ENCODE measurements at regions not wholly inside any gene's neighbourhood (a gene's known extent, or its start where the extent isn't known, plus 50 kb on each side); places are given as distances from the start of the nearest gene placed in this dataset.

DNA sequence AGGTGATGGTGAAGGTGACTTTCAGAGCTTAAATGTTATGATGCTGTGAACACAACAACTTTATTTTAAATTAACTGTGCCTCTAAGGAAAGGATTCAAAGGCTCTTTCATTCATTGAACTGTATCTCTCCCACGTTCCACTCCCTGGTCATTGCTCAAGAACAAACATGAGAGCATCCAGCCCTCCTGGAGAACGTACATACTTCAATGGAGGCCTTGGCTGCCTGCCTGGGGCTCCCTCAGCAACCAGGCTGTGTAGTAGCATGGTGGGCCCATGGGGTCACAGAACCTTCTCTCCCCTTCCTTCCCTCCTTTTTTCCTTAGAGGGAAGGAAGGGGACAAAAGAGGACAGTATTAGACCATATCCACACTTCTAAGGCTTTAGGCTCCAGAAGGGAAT lies 234.3 kb downstream of the CDC5L start:
- no peak for TF ChIP-seq EZH2phosphoT487 (IDR thresholded peaks at IDR 0.05; ENCODE audit: borderline replicate concordance, low read depth, low read length)
- TF ChIP-seq, protein P1, sequence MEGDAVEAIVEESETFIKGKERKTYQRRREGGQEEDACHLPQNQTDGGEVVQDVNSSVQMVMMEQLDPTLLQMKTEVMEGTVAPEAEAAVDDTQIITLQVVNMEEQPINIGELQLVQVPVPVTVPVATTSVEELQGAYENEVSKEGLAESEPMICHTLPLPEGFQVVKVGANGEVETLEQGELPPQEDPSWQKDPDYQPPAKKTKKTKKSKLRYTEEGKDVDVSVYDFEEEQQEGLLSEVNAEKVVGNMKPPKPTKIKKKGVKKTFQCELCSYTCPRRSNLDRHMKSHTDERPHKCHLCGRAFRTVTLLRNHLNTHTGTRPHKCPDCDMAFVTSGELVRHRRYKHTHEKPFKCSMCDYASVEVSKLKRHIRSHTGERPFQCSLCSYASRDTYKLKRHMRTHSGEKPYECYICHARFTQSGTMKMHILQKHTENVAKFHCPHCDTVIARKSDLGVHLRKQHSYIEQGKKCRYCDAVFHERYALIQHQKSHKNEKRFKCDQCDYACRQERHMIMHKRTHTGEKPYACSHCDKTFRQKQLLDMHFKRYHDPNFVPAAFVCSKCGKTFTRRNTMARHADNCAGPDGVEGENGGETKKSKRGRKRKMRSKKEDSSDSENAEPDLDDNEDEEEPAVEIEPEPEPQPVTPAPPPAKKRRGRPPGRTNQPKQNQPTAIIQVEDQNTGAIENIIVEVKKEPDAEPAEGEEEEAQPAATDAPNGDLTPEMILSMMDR (conservative IDR thresholded peaks at IDR 0.05; ENCODE audit: low read length): no peak
- no peaks in the 10 kb centered on the region for H3K79me2 ChIP-seq (ENCODE audit: insufficient read depth, low read depth, low read length)
- no TSS peak for BruUV-seq (replicated peaks)

DNA sequence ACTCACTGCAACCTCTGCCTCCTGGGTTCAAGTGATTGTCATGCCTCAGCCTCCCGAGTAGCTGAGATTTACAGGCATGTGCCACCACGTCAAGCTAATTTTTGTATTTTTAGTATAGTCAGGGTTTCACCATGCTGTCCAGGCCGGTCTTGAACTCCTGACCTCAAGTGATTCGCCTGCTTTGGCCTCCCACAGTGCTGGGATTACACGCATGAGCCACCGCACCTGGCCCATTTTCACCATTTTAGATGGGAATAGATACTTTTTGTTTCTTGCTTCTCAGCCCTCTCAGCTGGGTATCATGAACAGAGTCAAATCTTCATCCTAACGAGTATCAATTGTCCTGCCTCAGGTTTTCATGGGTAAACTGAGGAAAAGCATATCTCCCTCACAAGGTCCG lies 235.0 kb downstream of the CDC5L start:
- Histone ChIP-seq H3K27ac (ENCODE audit: low read depth, low read length, poor library complexity, severe bottlenecking) (no peak overlapping the region), H2AFZ (ENCODE audit: low read length) (no peak overlapping the region), H4K20me1 (ENCODE audit: insufficient read depth, low read length) (no peaks in the 10 kb centered on the region), H3K4me2 (ENCODE audit: low read length) (no peak overlapping the region), H3K9me3 (ENCODE audit: low read length) (no peaks in the 10 kb centered on the region), H3K36me3 (ENCODE audit: insufficient read depth, low read length) (no peaks in the 10 kb centered on the region), H3K79me2 (ENCODE audit: insufficient read depth, low read depth, low read length) (no peaks in the 10 kb centered on the region), H3K4me1 (ENCODE audit: insufficient read depth, low read length, poor library complexity, severe bottlenecking) (no peaks in the 10 kb centered on the region), H3K4me3 (ENCODE audit: low read depth, low read length, poor library complexity, severe bottlenecking) (no peak overlapping the region), H3K9me2 (ENCODE audit: insufficient read depth, low read length) (no peaks in the 10 kb centered on the region)
- BruUV-seq (replicated peaks): no TSS peak
- CTCF ChIA-PET (ENCODE audit: unreplicated experiment): no interaction called here
- no peak for DNase-seq (ENCODE audit: low spot score)
- intact Hi-C loops (cut with micrococcal nuclease; ENCODE audit: unreplicated experiment): no loop called here
- POLR2A ChIA-PET: no interaction called here
- TF ChIP-seq, protein P1 (conservative IDR thresholded peaks at IDR 0.05; ENCODE audit: low read length): no peak
- TF ChIP-seq EZH2phosphoT487 (IDR thresholded peaks at IDR 0.05; ENCODE audit: borderline replicate concordance, low read depth, low read length): no peak

More for the DNA sequence above, 234.3 kb downstream of the CDC5L start:
- H3K4me3 ChIP-seq (ENCODE audit: low read depth, low read length, poor library complexity, severe bottlenecking): no peak overlapping the region
- no peak for DNase-seq (ENCODE audit: low spot score)
- H3K27ac ChIP-seq (ENCODE audit: low read depth, low read length, poor library complexity, severe bottlenecking): no peak overlapping the region
- CTCF ChIA-PET (ENCODE audit: unreplicated experiment): no interaction called here
- intact Hi-C loops (cut with micrococcal nuclease; ENCODE audit: unreplicated experiment): no loop called here
- no peaks in the 10 kb centered on the region for H3K9me3 ChIP-seq (ENCODE audit: low read length)
- no peak overlapping the region for H3K4me2 ChIP-seq (ENCODE audit: low read length)
- no peaks in the 10 kb centered on the region for H4K20me1 ChIP-seq (ENCODE audit: insufficient read depth, low read length)
- H3K4me1 ChIP-seq (ENCODE audit: insufficient read depth, low read length, poor library complexity, severe bottlenecking): no peaks in the 10 kb centered on the region
- POLR2A ChIA-PET: no interaction called here
- H3K9me2 ChIP-seq (ENCODE audit: insufficient read depth, low read length): no peaks in the 10 kb centered on the region
- H3K36me3 ChIP-seq (ENCODE audit: insufficient read depth, low read length): no peaks in the 10 kb centered on the region
- H2AFZ ChIP-seq (ENCODE audit: low read length): no peak overlapping the region

DNA sequence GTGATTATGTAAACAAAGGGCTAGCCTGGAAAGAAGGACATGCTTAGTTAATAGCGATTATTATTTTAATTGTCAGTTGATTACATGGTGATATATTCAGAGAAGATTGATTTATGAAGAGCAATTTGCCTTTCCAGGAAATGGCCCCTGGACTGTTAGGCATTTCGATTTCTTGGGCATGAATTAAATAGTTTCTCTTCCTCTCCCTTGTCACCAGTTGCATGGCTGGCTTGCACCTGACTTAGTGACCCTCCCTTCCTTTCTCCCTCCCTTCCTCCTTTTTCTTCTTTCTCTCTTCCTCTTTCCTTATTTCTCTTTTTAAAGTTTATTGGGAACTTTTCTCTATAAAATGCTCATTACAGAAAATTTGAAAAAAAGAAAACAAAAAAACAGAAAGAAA lies 235.4 kb downstream of the CDC5L start:
- H3K36me3 ChIP-seq (ENCODE audit: insufficient read depth, low read length): no peaks in the 10 kb centered on the region
- DNase-seq (ENCODE audit: low spot score): no peak
- H3K79me2 ChIP-seq (ENCODE audit: insufficient read depth, low read depth, low read length): no peaks in the 10 kb centered on the region
- no TSS peak for BruUV-seq (replicated peaks)
- no peak overlapping the region for H3K27ac ChIP-seq (ENCODE audit: low read depth, low read length, poor library complexity, severe bottlenecking)
- intact Hi-C loops (cut with micrococcal nuclease; ENCODE audit: unreplicated experiment): no loop called here
- CTCF ChIA-PET (ENCODE audit: unreplicated experiment): no interaction called here
- TF ChIP-seq, protein P1 (conservative IDR thresholded peaks at IDR 0.05; ENCODE audit: low read length): no peak
- TF ChIP-seq EZH2phosphoT487 (IDR thresholded peaks at IDR 0.05; ENCODE audit: borderline replicate concordance, low read depth, low read length): no peak
- no peak overlapping the region for H3K4me3 ChIP-seq (ENCODE audit: low read depth, low read length, poor library complexity, severe bottlenecking)
- H3K4me2 ChIP-seq (ENCODE audit: low read length): no peak overlapping the region
- no peaks in the 10 kb centered on the region for H3K9me2 ChIP-seq (ENCODE audit: insufficient read depth, low read length)
- H3K9me3 ChIP-seq (ENCODE audit: low read length): no peaks in the 10 kb centered on the region
- H3K4me1 ChIP-seq (ENCODE audit: insufficient read depth, low read length, poor library complexity, severe bottlenecking): no peaks in the 10 kb centered on the region
- POLR2A ChIA-PET: no interaction called here
- H2AFZ ChIP-seq (ENCODE audit: low read length): no peak overlapping the region
- H4K20me1 ChIP-seq (ENCODE audit: insufficient read depth, low read length): no peaks in the 10 kb centered on the region
